ENCODE measurements at regions not wholly inside any gene's neighbourhood (a gene's known extent, or its start where the extent isn't known, plus 50 kb on each side); places are given as distances from the start of the nearest gene placed in this dataset.
"Not testable (repeated sequence)": the region's sequence is repeated elsewhere in the genome, so short reads cannot be mapped to it uniquely, and the experiment has no call there.

GRCh38 chr18:28248653-28249052 lies 71.7 kb upstream of the CDH2 start:
- Histone ChIP-seq H3K4me3 (ENCODE audit: low read depth in 1 of 3, low read length in 3 of 3) (no peak overlapping the region), H3K9me3 (ENCODE audit: control insufficient read depth in 2 of 2, insufficient read depth in 1 of 2, low read depth in 1 of 2, low read length in 1 of 2) (no peaks in the 10 kb centered on the region), H3K27me3 (ENCODE audit: control insufficient read depth in 3 of 3, insufficient read depth in 3 of 3, low read length in 3 of 3) (no peaks in the 10 kb centered on the region), H3K36me3 (ENCODE audit: control insufficient read depth in 3 of 3, insufficient read depth in 2 of 3, low read depth in 1 of 3, low read length in 3 of 3) (no peaks in the 10 kb centered on the region), H3K27ac (ENCODE audit: low read depth in 1 of 3, low read length in 2 of 3) (no peak overlapping the region), H3K4me1 (ENCODE audit: control insufficient read depth in 3 of 3, insufficient read depth in 2 of 3, low read depth in 1 of 3, low read length in 2 of 3) (no peaks in the 10 kb centered on the region)
- FAIRE-seq, result no peak
- no peak for DNase-seq

GRCh38 chr18:28240626-28241025 lies 63.7 kb upstream of the CDH2 start:
- not testable (repeated sequence) for H3K9me3 ChIP-seq (ENCODE audit: control insufficient read depth in 2 of 2, insufficient read depth in 1 of 2, low read depth in 1 of 2, low read length in 1 of 2); H3K4me3 ChIP-seq (ENCODE audit: low read depth in 1 of 3, low read length in 3 of 3); H3K27ac ChIP-seq (ENCODE audit: low read depth in 1 of 3, low read length in 2 of 3); FAIRE-seq; DNase-seq; H3K36me3 ChIP-seq (ENCODE audit: control insufficient read depth in 3 of 3, insufficient read depth in 2 of 3, low read depth in 1 of 3, low read length in 3 of 3); H3K4me1 ChIP-seq (ENCODE audit: control insufficient read depth in 3 of 3, insufficient read depth in 2 of 3, low read depth in 1 of 3, low read length in 2 of 3); H3K27me3 ChIP-seq (ENCODE audit: control insufficient read depth in 3 of 3, insufficient read depth in 3 of 3, low read length in 3 of 3)
- 73 to 92% (median 75%) methylated on average over 12 to 16 of the region's 16 CpGs for WGBS, 3 donors

- FAIRE-seq (no peak), DNase-seq (no peak)
- Histone ChIP-seq H3K4me1 (ENCODE audit: control insufficient read depth in 3 of 3, insufficient read depth in 2 of 3, low read depth in 1 of 3, low read length in 2 of 3) (no peaks in the 10 kb centered on the region), H3K27me3 (ENCODE audit: control insufficient read depth in 3 of 3, insufficient read depth in 3 of 3, low read length in 3 of 3) (no peaks in the 10 kb centered on the region), H3K4me3 (ENCODE audit: low read depth in 1 of 3, low read length in 3 of 3) (no peak overlapping the region), H3K27ac (ENCODE audit: low read depth in 1 of 3, low read length in 2 of 3) (no peak overlapping the region), H3K36me3 (ENCODE audit: control insufficient read depth in 3 of 3, insufficient read depth in 2 of 3, low read depth in 1 of 3, low read length in 3 of 3) (no peaks in the 10 kb centered on the region), H3K9me3 (ENCODE audit: control insufficient read depth in 2 of 2, insufficient read depth in 1 of 2, low read depth in 1 of 2, low read length in 1 of 2) (no peaks in the 10 kb centered on the region)
- 58 to 79% (median 71%) methylated on average over 1 of the region's 1 CpG for WGBS, 3 donors
Measured at GRCh38 chr18:28236487-28236886, 59.6 kb upstream of the CDH2 start.

Data from small intestine (tissue), 7 donors.